ENCODE measurements at regions not wholly inside any gene's neighbourhood (a gene's known extent, or its start where the extent isn't known, plus 50 kb on each side); places are given as distances from the start of the nearest gene placed in this dataset.

DNA sequence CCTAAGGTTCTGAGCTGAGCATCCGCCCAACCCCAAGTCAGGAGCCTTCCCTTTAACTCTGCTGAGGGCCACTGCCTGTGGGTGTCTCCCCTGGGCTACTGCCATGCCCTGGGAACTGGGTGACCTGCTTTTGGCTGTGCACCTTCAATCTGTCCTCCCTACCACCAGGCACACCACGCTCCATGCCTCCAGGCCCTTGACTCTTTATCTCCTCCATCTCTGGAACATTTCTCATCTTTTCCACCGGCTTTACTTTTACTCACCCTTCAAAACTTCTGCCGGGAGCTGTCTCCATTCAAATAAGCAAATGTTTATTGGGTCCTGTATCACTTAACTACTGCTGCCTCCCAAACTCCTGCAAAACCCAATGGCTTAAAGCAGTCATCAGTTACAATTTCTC lies 83.3 kb upstream of the NHSL1 start:
- CTCF ChIA-PET (ENCODE audit: low intra/inter-chr PET ratio, low total read pairs): no interaction called here
- no peaks in the 10 kb centered on the region for H4K20me1 ChIP-seq (ENCODE audit: insufficient read depth, low read length)
- no peak overlapping the region for H3K4me3 ChIP-seq (replicated peaks in 1 of 3; ENCODE audit: insufficient read depth in 1 of 3, low read depth in 2 of 3, low read length in 3 of 3)
- FAIRE-seq: no peak
- H3K79me2 ChIP-seq (ENCODE audit: insufficient read depth, low read length): no peaks in the 10 kb centered on the region
- intact Hi-C loops (cut with micrococcal nuclease; ENCODE audit: unreplicated experiment) (no loop called here), in situ Hi-C loops (cut with HindIII; ENCODE audit: extremely low pct_ligation_motif_present, low pct_unique_long_range_greater_than_20kb) (loop anchor here (25.0 kb wide), 2 partner anchors 295 to 780 kb away; partner anchors contain the start of gene CITED2)
- H3K4me1 ChIP-seq (ENCODE audit: insufficient read depth, low read length): peaks cover 5% of the 10 kb centered on the region
- ATAC-seq: no peak
- POLR2A ChIA-PET: interaction anchor here (1.1 kb wide), 1 partner anchor 10 kb away, joined by 3 read pairs; no protein-coding TSS in a partner anchor
- no peak for DNase-seq (ENCODE audit: low spot score)
- H3K4me2 ChIP-seq (ENCODE audit: low read depth, low read length): no peak overlapping the region
- H3K27ac ChIP-seq (ENCODE audit: extremely low read length, insufficient read depth, low read length): no peak overlapping the region
- TF ChIP-seq SUZ12 (IDR thresholded peaks at IDR 0.05; ENCODE audit: low read depth, low read length): no peak
- no peak for TF ChIP-seq YEATS2 (CRISPR knock-in tag; IDR thresholded peaks at IDR 0.05; ENCODE audit: borderline replicate concordance)
- no peaks in the 10 kb centered on the region for H3K36me3 ChIP-seq (replicated peaks in 1 of 2; ENCODE audit: control insufficient read depth in 1 of 2, insufficient read depth in 2 of 2, low read length in 2 of 2)
- H2AFZ ChIP-seq (ENCODE audit: low read length): no peak overlapping the region
- no TSS peak for BruUV-seq (replicated peaks)
- no peaks in the 10 kb centered on the region for H3K27me3 ChIP-seq (ENCODE audit: control insufficient read depth in 1 of 2, insufficient read depth in 2 of 2, low read length in 2 of 2)
- H3K9me3 ChIP-seq (ENCODE audit: low read length): no peaks in the 10 kb centered on the region
- WGBS (ENCODE audit: low lambda C conversion rate): 97% methylated on average over 4 of the region's 4 CpGs
- H3K9ac ChIP-seq (ENCODE audit: insufficient read depth, low read depth, low read length): no peak overlapping the region

DNA sequence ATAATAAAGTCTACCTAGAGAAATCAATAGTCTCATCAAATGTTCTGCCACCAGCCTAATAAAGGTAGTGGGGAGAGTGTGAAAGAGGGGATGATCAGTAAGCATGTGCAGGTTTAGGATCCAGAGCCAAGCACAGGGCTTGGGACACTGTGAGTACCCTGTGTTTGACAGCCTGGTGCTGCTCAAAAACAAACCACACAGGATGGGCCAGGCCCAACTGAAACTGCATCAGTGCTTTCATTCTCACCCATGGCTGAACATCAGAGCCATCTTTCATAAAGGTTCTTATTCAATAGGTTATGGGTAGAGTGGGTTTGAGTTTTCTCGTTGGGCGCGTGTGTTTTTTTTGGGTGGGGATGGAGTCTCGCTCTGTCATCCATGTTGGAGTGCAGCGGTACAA lies 87.3 kb upstream of the NHSL1 start:
- CTCF ChIA-PET (ENCODE audit: low intra/inter-chr PET ratio, low total read pairs): no interaction called here
- TF ChIP-seq TCF12 (IDR thresholded peaks at IDR 0.05): no peak
- no peak for TF ChIP-seq TCF12 (CRISPR knock-in tag; IDR thresholded peaks at IDR 0.05)
- TF ChIP-seq, protein P1, sequence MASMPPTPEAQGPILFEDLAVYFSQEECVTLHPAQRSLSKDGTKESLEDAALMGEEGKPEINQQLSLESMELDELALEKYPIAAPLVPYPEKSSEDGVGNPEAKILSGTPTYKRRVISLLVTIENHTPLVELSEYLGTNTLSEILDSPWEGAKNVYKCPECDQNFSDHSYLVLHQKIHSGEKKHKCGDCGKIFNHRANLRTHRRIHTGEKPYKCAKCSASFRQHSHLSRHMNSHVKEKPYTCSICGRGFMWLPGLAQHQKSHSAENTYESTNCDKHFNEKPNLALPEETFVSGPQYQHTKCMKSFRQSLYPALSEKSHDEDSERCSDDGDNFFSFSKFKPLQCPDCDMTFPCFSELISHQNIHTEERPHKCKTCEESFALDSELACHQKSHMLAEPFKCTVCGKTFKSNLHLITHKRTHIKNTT (CRISPR knock-in tag; IDR thresholded peaks at IDR 0.05): no peak
- TF ChIP-seq, protein P2, sequence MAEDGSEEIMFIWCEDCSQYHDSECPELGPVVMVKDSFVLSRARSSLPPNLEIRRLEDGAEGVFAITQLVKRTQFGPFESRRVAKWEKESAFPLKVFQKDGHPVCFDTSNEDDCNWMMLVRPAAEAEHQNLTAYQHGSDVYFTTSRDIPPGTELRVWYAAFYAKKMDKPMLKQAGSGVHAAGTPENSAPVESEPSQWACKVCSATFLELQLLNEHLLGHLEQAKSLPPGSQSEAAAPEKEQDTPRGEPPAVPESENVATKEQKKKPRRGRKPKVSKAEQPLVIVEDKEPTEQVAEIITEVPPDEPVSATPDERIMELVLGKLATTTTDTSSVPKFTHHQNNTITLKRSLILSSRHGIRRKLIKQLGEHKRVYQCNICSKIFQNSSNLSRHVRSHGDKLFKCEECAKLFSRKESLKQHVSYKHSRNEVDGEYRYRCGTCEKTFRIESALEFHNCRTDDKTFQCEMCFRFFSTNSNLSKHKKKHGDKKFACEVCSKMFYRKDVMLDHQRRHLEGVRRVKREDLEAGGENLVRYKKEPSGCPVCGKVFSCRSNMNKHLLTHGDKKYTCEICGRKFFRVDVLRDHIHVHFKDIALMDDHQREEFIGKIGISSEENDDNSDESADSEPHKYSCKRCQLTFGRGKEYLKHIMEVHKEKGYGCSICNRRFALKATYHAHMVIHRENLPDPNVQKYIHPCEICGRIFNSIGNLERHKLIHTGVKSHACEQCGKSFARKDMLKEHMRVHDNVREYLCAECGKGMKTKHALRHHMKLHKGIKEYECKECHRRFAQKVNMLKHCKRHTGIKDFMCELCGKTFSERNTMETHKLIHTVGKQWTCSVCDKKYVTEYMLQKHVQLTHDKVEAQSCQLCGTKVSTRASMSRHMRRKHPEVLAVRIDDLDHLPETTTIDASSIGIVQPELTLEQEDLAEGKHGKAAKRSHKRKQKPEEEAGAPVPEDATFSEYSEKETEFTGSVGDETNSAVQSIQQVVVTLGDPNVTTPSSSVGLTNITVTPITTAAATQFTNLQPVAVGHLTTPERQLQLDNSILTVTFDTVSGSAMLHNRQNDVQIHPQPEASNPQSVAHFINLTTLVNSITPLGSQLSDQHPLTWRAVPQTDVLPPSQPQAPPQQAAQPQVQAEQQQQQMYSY (CRISPR knock-in tag; IDR thresholded peaks at IDR 0.05): no peak
- no peak for TF ChIP-seq SALL1 (CRISPR knock-in tag; IDR thresholded peaks at IDR 0.05)
- TF ChIP-seq KLF12 (CRISPR knock-in tag; IDR thresholded peaks at IDR 0.05; ENCODE audit: borderline replicate concordance): no peak
- TF ChIP-seq CREB1 (IDR thresholded peaks at IDR 0.05): no peak
- TF ChIP-seq CREB1 (CRISPR knock-in tag; IDR thresholded peaks at IDR 0.05): no peak
- TF ChIP-seq, protein P3, sequence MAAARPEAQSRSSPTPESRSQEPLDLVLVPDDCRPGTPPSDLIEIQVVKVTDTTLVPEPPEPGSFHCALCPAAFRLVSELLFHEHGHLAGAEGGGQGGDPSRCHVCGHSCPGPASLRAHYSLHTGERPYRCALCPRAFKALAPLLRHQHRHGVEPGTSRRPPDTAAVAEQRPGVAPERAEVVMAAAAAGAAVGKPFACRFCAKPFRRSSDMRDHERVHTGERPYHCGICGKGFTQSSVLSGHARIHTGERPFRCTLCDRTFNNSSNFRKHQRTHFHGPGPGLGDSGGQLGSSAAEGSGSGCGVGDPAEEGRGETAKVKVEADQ (CRISPR knock-in tag; IDR thresholded peaks at IDR 0.05; ENCODE audit: borderline replicate concordance): no peak
- TF ChIP-seq ZBTB7B (CRISPR knock-in tag; IDR thresholded peaks at IDR 0.05): no peak
- no peak for TF ChIP-seq MAFK (conservative IDR thresholded peaks at IDR 0.05 in 1 of 2, IDR thresholded peaks at IDR 0.05 in 1 of 2; ENCODE audit: low read length in 2 of 2)

More for the DNA sequence above, 87.3 kb upstream of the NHSL1 start:
- DNase-seq (ENCODE audit: low spot score) (no peak), ATAC-seq (no peak), FAIRE-seq (no peak)
- Histone ChIP-seq H3K79me2 (ENCODE audit: insufficient read depth, low read length) (no peaks in the 10 kb centered on the region), H2AFZ (ENCODE audit: low read length) (no peak overlapping the region), H3K9me3 (ENCODE audit: low read length) (no peaks in the 10 kb centered on the region), H3K27me3 (ENCODE audit: control insufficient read depth in 1 of 2, insufficient read depth in 2 of 2, low read length in 2 of 2) (no peaks in the 10 kb centered on the region), H3K4me3 (replicated peaks in 1 of 3; ENCODE audit: insufficient read depth in 1 of 3, low read depth in 2 of 3, low read length in 3 of 3) (no peak overlapping the region), H3K4me1 (ENCODE audit: insufficient read depth, low read length) (peaks cover 38% of the 10 kb centered on the region), H4K20me1 (ENCODE audit: insufficient read depth, low read length) (no peaks in the 10 kb centered on the region), H3K9ac (ENCODE audit: insufficient read depth, low read depth, low read length) (no peak overlapping the region), H3K4me2 (ENCODE audit: low read depth, low read length) (no peak overlapping the region), H3K36me3 (replicated peaks in 1 of 2; ENCODE audit: control insufficient read depth in 1 of 2, insufficient read depth in 2 of 2, low read length in 2 of 2) (no peaks in the 10 kb centered on the region), H3K27ac (ENCODE audit: extremely low read length, insufficient read depth, low read length) (no peak overlapping the region)
- BruUV-seq (replicated peaks): no TSS peak
- WGBS (ENCODE audit: low lambda C conversion rate): 96% methylated on average over 5 of the region's 5 CpGs
- POLR2A ChIA-PET: no interaction called here
- in situ Hi-C loops (cut with HindIII; ENCODE audit: extremely low pct_ligation_motif_present, low pct_unique_long_range_greater_than_20kb) (loop anchor here (25.0 kb wide), 2 partner anchors 299 to 776 kb away; partner anchors contain the start of gene CITED2), intact Hi-C loops (cut with micrococcal nuclease; ENCODE audit: unreplicated experiment) (no loop called here)
